ENCODE measurements at regions not wholly inside any gene's neighbourhood (a gene's known extent, or its start where the extent isn't known, plus 50 kb on each side); places are given as distances from the start of the nearest gene placed in this dataset.
"Not testable (repeated sequence)": the region's sequence is repeated elsewhere in the genome, so short reads cannot be mapped to it uniquely, and the experiment has no call there.

GRCh38 chr3:32632533-32633265 lies 52.3 kb upstream of the CNOT10 start:
- Histone ChIP-seq H3K9me3 (no peaks in the 10 kb centered on the region), H3K4me1 (no peaks in the 10 kb centered on the region), H3K27me3 (no peaks in the 10 kb centered on the region), H3K27ac (no peak overlapping the region), H3K36me3 (replicated peaks in 1 of 2; ENCODE audit: insufficient read depth in 1 of 2, low read depth in 2 of 2) (no peaks in the 10 kb centered on the region), H3K4me3 (no peak overlapping the region)
- 84 to 96% methylated on average over 6 of the region's 6 CpGs for WGBS, 2 donors
- intact Hi-C loops (cut with DNase I): no loop called here
- ATAC-seq (no peak), DNase-seq (peak in 1 of 4 donors; percentile 4)
- TF ChIP-seq CTCF (IDR thresholded peaks at IDR 0.05) (no peak), POLR2A (IDR thresholded peaks at IDR 0.05) (no peak)

- WGBS, 2 donors: 86 to 100% methylated on average over 1 of the region's 1 CpG
- no peak for DNase-seq
- H3K27ac ChIP-seq: no peak overlapping the region
- H3K27me3 ChIP-seq: no peaks in the 10 kb centered on the region
- H3K36me3 ChIP-seq (replicated peaks in 1 of 2; ENCODE audit: insufficient read depth in 1 of 2, low read depth in 2 of 2): no peaks in the 10 kb centered on the region
- H3K4me1 ChIP-seq: no peaks in the 10 kb centered on the region
- no peak for TF ChIP-seq CTCF (IDR thresholded peaks at IDR 0.05)
- no peak for TF ChIP-seq POLR2A (IDR thresholded peaks at IDR 0.05)
- intact Hi-C loops (cut with DNase I): no loop called here
- ATAC-seq: no peak
- H3K9me3 ChIP-seq: no peaks in the 10 kb centered on the region
- H3K4me3 ChIP-seq: no peak overlapping the region
Observed at GRCh38 chr3:32630266-32630665, 54.7 kb upstream of the CNOT10 start.

- WGBS, 2 donors: 80 to 84% methylated on average over 14 to 22 of the region's 22 CpGs
- intact Hi-C loops (cut with DNase I): no loop called here
- DNase-seq (no peak), ATAC-seq (no peak)
- Histone ChIP-seq H3K4me1 (no peaks in the 10 kb centered on the region), H3K27me3 (no peaks in the 10 kb centered on the region), H3K36me3 (replicated peaks in 1 of 2; ENCODE audit: insufficient read depth in 1 of 2, low read depth in 2 of 2) (no peaks in the 10 kb centered on the region), H3K27ac (no peak overlapping the region), H3K9me3 (no peaks in the 10 kb centered on the region), H3K4me3 (no peak overlapping the region)
- TF ChIP-seq POLR2A (IDR thresholded peaks at IDR 0.05): no peak
- no peak for TF ChIP-seq CTCF (IDR thresholded peaks at IDR 0.05)
Observed at GRCh38 chr3:32626631-32627030, 56.0 kb upstream of the DYNC1LI1 start.

GRCh38 chr3:32625543-32626176 lies 55.0 kb upstream of the DYNC1LI1 start:
- H3K4me3 ChIP-seq; H3K36me3 ChIP-seq (replicated peaks in 1 of 2; ENCODE audit: insufficient read depth in 1 of 2, low read depth in 2 of 2); intact Hi-C loops (cut with DNase I); H3K9me3 ChIP-seq; H3K4me1 ChIP-seq; H3K27ac ChIP-seq; H3K27me3 ChIP-seq; ATAC-seq: not testable (repeated sequence)
- WGBS, 2 donors: 70 to 93% methylated on average over 2 to 11 of the region's 38 CpGs
- DNase-seq: peak in 1 of 4 donors; percentile 16

GRCh38 chr3:32623532-32623931 lies 52.9 kb upstream of the DYNC1LI1 start:
- TF ChIP-seq CTCF (IDR thresholded peaks at IDR 0.05) (no peak), POLR2A (IDR thresholded peaks at IDR 0.05) (no peak)
- intact Hi-C loops (cut with DNase I): no loop called here
- no peak for ATAC-seq
- no peak overlapping the region for H3K4me3 ChIP-seq
- no peak for DNase-seq
- no peaks in the 10 kb centered on the region for H3K27me3 ChIP-seq
- no peaks in the 10 kb centered on the region for H3K9me3 ChIP-seq
- no peaks in the 10 kb centered on the region for H3K4me1 ChIP-seq
- H3K36me3 ChIP-seq (replicated peaks in 1 of 2; ENCODE audit: insufficient read depth in 1 of 2, low read depth in 2 of 2): no peaks in the 10 kb centered on the region
- 64 to 80% methylated on average over 4 of the region's 4 CpGs for WGBS, 2 donors
- no peak overlapping the region for H3K27ac ChIP-seq

Data from body of pancreas (tissue), 4 donors.